ENCODE measurements at regions not wholly inside any gene's neighbourhood (a gene's known extent, or its start where the extent isn't known, plus 50 kb on each side); places are given as distances from the start of the nearest gene placed in this dataset.

DNA sequence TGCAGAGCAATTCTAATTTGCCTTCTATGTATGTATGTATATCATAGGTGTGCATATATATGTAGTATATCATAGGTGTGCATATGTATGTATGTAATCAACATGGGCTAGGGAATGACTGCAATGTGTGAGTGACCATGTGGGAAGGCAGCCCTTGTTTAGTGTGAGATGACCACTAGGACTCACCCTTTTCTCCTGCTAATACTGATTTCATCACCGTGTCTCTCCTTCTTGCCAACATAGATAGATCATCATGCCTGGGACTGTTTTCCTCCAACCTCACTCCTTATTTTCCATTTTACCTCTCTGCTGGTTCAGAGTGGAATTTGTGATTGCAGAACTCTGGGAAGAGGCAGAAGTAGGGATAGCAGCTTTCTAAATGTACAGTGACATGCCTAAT lies 63.6 kb upstream of the SFRP2 start:
- 0 out of 2 replicates have a peak, but pooled peaks cover 3% of the 10 kb centered on the region for H3K9me2 ChIP-seq (ENCODE audit: insufficient read depth)
- H3F3A ChIP-seq (replicated peaks; ENCODE audit: low read depth): no peaks in the 10 kb centered on the region
- no peaks in the 10 kb centered on the region for H3K4me1 ChIP-seq (ENCODE audit: insufficient read depth)
- H3K4me2 ChIP-seq: no peak overlapping the region
- DNase-seq (ENCODE audit: low spot score) (no peak), ATAC-seq (no peak)
- peaks cover 30% of the 10 kb centered on the region for H3K9me3 Mint-ChIP-seq
- H4K20me1 ChIP-seq (replicated peaks; ENCODE audit: insufficient read depth): no peaks in the 10 kb centered on the region
- peaks cover 2% of the 10 kb centered on the region for H3K27me3 Mint-ChIP-seq (ENCODE audit: insufficient read depth, low read depth, poor library complexity)
- no peaks in the 10 kb centered on the region for H3K27me3 ChIP-seq (ENCODE audit: insufficient read depth)
- no peak overlapping the region for H3K27ac Mint-ChIP-seq
- no peak overlapping the region for H3K4me3 Mint-ChIP-seq
- TF ChIP-seq, protein P1, sequence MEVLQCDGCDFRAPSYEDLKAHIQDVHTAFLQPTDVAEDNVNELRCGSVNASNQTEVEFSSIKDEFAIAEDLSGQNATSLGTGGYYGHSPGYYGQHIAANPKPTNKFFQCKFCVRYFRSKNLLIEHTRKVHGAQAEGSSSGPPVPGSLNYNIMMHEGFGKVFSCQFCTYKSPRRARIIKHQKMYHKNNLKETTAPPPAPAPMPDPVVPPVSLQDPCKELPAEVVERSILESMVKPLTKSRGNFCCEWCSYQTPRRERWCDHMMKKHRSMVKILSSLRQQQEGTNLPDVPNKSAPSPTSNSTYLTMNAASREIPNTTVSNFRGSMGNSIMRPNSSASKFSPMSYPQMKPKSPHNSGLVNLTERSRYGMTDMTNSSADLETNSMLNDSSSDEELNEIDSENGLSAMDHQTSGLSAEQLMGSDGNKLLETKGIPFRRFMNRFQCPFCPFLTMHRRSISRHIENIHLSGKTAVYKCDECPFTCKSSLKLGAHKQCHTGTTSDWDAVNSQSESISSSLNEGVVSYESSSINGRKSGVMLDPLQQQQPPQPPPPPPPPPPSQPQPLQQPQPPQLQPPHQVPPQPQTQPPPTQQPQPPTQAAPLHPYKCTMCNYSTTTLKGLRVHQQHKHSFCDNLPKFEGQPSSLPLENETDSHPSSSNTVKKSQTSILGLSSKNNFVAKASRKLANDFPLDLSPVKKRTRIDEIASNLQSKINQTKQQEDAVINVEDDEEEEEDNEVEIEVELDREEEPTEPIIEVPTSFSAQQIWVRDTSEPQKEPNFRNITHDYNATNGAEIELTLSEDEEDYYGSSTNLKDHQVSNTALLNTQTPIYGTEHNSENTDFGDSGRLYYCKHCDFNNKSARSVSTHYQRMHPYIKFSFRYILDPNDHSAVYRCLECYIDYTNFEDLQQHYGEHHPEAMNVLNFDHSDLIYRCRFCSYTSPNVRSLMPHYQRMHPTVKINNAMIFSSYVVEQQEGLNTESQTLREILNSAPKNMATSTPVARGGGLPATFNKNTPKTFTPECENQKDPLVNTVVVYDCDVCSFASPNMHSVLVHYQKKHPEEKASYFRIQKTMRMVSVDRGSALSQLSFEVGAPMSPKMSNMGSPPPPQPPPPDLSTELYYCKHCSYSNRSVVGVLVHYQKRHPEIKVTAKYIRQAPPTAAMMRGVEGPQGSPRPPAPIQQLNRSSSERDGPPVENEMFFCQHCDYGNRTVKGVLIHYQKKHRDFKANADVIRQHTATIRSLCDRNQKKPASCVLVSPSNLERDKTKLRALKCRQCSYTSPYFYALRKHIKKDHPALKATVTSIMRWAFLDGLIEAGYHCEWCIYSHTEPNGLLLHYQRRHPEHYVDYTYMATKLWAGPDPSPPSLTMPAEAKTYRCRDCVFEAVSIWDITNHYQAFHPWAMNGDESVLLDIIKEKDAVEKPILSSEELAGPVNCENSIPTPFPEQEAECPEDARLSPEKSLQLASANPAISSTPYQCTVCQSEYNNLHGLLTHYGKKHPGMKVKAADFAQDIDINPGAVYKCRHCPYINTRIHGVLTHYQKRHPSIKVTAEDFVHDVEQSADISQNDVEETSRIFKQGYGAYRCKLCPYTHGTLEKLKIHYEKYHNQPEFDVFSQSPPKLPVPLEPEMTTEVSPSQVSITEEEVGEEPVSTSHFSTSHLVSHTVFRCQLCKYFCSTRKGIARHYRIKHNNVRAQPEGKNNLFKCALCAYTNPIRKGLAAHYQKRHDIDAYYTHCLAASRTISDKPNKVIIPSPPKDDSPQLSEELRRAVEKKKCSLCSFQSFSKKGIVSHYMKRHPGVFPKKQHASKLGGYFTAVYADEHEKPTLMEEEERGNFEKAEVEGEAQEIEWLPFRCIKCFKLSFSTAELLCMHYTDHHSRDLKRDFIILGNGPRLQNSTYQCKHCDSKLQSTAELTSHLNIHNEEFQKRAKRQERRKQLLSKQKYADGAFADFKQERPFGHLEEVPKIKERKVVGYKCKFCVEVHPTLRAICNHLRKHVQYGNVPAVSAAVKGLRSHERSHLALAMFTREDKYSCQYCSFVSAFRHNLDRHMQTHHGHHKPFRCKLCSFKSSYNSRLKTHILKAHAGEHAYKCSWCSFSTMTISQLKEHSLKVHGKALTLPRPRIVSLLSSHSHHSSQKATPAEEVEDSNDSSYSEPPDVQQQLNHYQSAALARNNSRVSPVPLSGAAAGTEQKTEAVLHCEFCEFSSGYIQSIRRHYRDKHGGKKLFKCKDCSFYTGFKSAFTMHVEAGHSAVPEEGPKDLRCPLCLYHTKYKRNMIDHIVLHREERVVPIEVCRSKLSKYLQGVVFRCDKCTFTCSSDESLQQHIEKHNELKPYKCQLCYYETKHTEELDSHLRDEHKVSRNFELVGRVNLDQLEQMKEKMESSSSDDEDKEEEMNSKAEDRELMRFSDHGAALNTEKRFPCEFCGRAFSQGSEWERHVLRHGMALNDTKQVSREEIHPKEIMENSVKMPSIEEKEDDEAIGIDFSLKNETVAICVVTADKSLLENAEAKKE (CRISPR knock-in tag; IDR thresholded peaks at IDR 0.05): no peak
- TF ChIP-seq CREB1 (CRISPR knock-in tag; IDR thresholded peaks at IDR 0.05; ENCODE audit: low read depth) (no peak), NANOG (IDR thresholded peaks at IDR 0.05; ENCODE audit: borderline replicate concordance) (no peak), ZNF114 (CRISPR knock-in tag; IDR thresholded peaks at IDR 0.05) (no peak), EZH2 (IDR thresholded peaks at IDR 0.05; ENCODE audit: low read depth, unreplicated experiment) (no peak), POLR2AphosphoS5 (IDR thresholded peaks at IDR 0.05; ENCODE audit: low read depth) (no peak), EZH2phosphoT487 (IDR thresholded peaks at IDR 0.05; ENCODE audit: unreplicated experiment) (no peak), JUNB (IDR thresholded peaks at IDR 0.05; ENCODE audit: unreplicated experiment) (no peak), ZNF331 (CRISPR knock-in tag; IDR thresholded peaks at IDR 0.05; ENCODE audit: low read depth) (no peak), STAT1 (IDR thresholded peaks at IDR 0.05; ENCODE audit: unreplicated experiment) (no peak)
- TF ChIP-seq, protein P2, sequence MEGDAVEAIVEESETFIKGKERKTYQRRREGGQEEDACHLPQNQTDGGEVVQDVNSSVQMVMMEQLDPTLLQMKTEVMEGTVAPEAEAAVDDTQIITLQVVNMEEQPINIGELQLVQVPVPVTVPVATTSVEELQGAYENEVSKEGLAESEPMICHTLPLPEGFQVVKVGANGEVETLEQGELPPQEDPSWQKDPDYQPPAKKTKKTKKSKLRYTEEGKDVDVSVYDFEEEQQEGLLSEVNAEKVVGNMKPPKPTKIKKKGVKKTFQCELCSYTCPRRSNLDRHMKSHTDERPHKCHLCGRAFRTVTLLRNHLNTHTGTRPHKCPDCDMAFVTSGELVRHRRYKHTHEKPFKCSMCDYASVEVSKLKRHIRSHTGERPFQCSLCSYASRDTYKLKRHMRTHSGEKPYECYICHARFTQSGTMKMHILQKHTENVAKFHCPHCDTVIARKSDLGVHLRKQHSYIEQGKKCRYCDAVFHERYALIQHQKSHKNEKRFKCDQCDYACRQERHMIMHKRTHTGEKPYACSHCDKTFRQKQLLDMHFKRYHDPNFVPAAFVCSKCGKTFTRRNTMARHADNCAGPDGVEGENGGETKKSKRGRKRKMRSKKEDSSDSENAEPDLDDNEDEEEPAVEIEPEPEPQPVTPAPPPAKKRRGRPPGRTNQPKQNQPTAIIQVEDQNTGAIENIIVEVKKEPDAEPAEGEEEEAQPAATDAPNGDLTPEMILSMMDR (conservative IDR thresholded peaks at IDR 0.05; ENCODE audit: low read depth in 2 of 2): no peak
- TF ChIP-seq, protein P3, sequence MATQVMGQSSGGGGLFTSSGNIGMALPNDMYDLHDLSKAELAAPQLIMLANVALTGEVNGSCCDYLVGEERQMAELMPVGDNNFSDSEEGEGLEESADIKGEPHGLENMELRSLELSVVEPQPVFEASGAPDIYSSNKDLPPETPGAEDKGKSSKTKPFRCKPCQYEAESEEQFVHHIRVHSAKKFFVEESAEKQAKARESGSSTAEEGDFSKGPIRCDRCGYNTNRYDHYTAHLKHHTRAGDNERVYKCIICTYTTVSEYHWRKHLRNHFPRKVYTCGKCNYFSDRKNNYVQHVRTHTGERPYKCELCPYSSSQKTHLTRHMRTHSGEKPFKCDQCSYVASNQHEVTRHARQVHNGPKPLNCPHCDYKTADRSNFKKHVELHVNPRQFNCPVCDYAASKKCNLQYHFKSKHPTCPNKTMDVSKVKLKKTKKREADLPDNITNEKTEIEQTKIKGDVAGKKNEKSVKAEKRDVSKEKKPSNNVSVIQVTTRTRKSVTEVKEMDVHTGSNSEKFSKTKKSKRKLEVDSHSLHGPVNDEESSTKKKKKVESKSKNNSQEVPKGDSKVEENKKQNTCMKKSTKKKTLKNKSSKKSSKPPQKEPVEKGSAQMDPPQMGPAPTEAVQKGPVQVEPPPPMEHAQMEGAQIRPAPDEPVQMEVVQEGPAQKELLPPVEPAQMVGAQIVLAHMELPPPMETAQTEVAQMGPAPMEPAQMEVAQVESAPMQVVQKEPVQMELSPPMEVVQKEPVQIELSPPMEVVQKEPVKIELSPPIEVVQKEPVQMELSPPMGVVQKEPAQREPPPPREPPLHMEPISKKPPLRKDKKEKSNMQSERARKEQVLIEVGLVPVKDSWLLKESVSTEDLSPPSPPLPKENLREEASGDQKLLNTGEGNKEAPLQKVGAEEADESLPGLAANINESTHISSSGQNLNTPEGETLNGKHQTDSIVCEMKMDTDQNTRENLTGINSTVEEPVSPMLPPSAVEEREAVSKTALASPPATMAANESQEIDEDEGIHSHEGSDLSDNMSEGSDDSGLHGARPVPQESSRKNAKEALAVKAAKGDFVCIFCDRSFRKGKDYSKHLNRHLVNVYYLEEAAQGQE (IDR thresholded peaks at IDR 0.05; ENCODE audit: unreplicated experiment): no peak
- TF ChIP-seq, protein P4, sequence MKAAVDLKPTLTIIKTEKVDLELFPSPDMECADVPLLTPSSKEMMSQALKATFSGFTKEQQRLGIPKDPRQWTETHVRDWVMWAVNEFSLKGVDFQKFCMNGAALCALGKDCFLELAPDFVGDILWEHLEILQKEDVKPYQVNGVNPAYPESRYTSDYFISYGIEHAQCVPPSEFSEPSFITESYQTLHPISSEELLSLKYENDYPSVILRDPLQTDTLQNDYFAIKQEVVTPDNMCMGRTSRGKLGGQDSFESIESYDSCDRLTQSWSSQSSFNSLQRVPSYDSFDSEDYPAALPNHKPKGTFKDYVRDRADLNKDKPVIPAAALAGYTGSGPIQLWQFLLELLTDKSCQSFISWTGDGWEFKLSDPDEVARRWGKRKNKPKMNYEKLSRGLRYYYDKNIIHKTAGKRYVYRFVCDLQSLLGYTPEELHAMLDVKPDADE (IDR thresholded peaks at IDR 0.05): no peak
- no peak overlapping the region for H3K27ac ChIP-seq (ENCODE audit: low read depth)
- H3K36me3 ChIP-seq (ENCODE audit: insufficient read depth): no peaks in the 10 kb centered on the region
- H3K36me3 Mint-ChIP-seq (ENCODE audit: low read depth): no peaks in the 10 kb centered on the region; the same call in 1 of the 3 replicates
- no peaks in the 10 kb centered on the region for H3K4me1 Mint-ChIP-seq
- H2AFZ ChIP-seq: no peak overlapping the region
- no peaks in the 10 kb centered on the region for H3K79me2 ChIP-seq (replicated peaks; ENCODE audit: insufficient read depth)
- H3K4me3 ChIP-seq: no peak overlapping the region
